HG03095 (cell line): ENCODE measurements at regions not wholly inside any gene's neighbourhood (a gene's known extent, or its start where the extent isn't known, plus 50 kb on each side); places are given as distances from the start of the nearest gene placed in this dataset.
"Not testable (repeated sequence)": the region's sequence is repeated elsewhere in the genome, so short reads cannot be mapped to it uniquely, and the experiment has no call there.

ENCODE experiments used
- ATAC-seq: cut with Tn5 transposase; IDR thresholded peaks from one replicate; pipeline ENCODE4 v1.9.1; 2021; ENCODE audit warnings: moderate library complexity; ENCODE audit not compliant: unreplicated experiment

DNA sequence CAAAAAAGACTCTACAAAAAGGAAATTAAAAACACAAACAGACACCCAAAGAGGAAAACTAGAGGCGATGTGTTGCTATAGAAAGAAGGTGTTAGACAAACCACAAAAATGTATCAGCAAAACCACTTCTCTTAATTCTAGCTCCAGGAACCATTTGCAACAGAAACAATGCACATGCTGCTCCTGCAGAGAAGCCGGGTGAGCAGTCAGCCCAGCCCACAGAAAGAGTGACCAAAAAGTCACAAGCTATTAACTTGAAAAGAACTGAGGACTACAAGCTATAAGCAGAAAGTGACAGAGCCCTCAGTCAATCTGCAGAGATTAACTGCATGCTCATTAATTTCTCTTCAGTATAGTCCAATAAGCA lies 96.2 kb upstream of the KLHL13 start:
- ATAC-seq, result peak; percentile 81

DNA sequence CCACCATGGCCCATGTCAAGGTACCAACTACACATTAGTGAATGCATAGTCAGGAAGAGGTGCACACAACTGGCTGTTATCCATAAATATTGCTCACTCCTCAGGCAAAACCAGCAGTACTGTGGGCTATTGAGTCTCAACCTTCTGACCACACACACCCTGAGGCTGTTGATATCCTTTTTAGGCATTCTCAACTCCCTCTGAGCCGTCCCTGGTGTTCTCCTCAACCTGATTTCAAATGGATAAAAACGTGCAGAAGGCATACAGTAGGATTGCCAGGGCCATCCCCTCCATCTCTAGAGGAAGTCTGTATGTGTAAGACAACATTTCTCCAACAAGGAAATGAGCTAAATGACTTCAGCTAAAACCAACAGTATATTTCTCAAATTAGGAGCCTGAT lies 98.7 kb upstream of the KLHL13 start:
- ATAC-seq, result no peak

DNA sequence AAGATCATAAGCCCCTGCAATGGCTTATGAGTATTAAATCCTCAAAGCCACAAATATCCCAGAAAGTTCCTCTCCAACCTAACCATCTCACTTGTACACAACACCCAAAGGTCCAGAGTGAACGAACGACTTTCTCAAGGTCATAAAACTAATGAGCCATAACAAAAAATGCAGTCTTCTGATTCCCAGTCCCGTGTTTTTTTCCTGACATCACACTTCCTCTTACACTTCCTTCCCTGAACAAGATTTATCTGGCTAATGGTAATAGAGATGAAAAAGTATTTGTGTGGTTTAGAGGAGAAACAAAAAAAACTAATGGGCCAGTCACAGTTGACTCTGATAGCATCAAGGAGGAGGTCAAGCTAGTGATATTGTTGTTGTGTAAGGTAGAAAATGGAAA lies 99.5 kb upstream of the KLHL13 start:
- ATAC-seq, result no peak

GRCh38 chrX:118216509-118216908 lies 99.9 kb upstream of the KLHL13 start:
- no peak for ATAC-seq

DNA sequence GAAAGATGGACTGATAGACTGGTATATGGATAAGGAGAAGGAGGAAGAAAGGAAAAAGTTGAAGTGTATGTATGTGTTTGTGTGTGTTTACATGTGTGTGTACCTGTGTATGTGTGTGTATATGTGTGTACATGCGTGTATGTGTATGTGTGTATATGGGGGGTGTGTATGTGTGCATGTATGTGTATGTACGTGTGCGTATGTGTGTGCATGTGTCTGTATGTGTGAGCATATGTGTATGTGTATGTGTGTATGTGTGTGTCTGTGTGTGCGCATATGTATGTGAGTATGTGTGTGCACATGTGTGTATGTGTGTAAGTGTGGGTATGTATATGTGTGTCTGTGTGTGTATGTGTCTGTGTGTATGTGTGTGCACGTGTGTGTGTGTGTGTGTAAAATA lies 101.5 kb upstream of the KLHL13 start:
- ATAC-seq, result no peak

GRCh38 chrX:118218940-118219339 lies 102.3 kb upstream of the KLHL13 start:
- no peak for ATAC-seq

DNA sequence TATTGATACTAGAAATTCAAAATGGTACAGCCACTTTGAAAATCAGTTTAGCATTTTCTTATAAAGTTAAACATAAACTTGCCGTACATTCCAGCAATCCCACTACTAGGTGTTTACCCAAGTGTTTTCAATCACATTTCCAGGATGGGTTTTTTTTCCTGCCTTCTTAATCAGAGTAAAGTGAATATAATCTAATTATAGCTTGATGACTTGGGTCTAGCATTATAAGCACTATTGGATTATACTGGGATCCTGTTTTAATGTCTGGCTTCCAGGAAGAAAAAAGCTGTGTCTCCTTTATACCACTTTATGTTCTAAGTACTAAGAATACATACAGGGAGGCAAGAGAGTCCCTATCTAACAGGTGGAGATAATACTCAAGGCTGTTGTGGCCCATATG lies 103.3 kb upstream of the KLHL13 start:
- no peak for ATAC-seq

DNA sequence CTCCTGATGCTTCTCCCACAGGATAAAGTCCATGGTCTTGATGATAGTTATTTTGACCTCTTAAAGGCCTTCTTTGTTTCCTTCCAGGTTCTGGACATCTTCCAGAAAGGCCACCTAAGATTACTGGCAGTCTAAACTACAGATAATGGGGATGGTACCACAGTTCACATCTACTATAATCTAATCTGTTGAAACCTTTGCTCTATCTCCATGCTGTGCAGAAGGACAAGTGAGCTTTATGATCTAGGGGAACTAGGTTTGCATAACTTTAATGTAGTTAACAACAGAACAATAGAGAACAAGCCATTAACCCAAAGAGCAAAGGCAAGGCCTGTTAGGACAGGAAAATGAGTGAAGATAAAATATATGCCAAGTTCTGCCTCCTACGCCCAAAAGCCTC lies 103.9 kb upstream of the KLHL13 start:
- no peak for ATAC-seq

DNA sequence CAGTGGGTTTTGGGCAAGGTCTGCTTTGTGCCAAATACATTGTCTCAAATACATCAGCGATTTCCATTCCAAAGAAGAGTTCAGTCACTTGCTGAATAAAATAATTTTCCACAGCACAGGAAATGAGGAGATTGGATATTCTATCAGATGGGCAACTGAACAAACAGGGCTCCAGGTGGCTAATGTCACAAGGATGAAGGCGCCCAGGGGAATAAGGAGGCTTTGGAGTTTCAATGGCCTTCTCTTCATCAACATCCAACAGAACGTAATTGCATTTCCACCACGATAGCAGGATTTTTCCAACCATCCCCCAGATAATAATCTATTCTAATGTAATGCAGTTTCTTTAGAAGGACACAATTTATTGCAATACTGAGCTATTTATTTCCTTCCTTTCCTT lies 104.7 kb upstream of the KLHL13 start:
- no peak for ATAC-seq

- no peak for ATAC-seq
These were observed 105.1 kb upstream of the KLHL13 start for GRCh38 chrX:118221733-118222132.

DNA sequence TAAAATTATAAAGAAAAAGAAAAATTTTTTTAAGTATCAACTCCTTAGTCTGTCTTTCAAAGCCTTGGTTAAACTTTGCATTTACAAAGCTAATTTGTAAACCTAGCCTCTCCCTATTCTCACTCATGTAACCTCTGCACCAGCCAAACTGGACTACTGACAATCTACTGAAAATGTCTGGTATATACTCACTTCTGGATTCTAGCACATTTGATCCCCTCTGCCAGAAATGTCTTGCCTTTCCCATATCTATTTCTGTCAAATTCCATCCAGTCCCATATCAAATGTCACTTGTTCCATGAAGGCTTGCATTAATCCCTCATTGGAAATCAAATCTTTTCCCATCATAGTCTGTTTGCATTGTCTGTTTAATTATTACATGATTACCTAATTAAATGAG lies 105.8 kb upstream of the KLHL13 start:
- no peak for ATAC-seq

DNA sequence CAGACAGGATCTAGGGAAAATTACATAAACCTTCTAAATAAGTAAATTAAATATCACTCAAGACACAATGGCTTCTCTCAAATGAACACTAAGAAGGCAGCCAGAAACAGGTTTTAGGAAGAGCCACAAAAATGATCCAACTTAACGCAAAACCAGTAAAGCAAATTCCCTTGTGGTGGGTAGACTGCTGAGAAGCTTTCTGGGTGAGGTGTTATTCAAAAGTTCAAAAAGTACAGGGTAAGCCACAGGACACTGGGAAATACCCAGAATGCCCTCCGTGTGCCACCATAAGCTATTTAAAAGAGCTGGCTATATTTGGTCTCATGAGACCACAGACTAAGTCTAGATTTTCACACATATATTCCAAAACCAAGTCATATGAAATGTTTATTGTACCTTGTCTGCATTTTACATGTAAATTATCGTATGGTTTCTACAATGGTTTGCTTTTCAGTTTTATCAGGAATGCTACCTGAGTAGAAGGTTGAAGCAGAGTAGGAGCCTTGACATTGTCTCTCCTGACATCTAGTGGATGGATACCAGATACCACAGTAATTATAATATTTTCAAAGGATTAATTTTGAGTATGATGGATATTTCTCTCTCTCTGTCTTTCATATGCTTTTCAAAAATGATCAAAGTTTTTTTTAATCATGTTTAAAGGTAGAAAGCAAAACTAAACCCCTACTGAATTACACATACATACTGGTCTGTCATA lies 109.3 kb upstream of the KLHL13 start:
- ATAC-seq, result peak; percentile 87

DNA sequence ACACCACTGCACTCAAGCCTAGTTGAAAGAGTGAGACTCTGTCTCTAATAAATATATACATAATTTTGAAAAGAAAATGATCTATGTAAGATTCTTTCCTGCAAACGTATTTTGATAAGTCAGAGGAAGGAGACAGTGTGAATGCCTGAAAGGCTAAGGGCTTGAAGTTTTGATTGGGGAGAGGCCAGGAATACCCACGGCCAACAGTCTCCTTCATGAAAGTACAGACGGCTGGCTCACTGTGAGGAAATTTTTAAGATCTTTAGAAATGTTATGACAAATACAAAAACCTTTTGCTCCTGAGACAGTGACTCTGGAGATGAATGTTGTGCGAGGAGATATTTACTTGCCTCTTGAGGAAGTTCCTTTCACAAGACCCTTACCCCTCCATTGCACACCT lies 111.4 kb upstream of the KLHL13 start:
- no peak for ATAC-seq

- ATAC-seq, result no peak
These were observed 111.8 kb upstream of the KLHL13 start for GRCh38 chrX:118228456-118228855.

DNA sequence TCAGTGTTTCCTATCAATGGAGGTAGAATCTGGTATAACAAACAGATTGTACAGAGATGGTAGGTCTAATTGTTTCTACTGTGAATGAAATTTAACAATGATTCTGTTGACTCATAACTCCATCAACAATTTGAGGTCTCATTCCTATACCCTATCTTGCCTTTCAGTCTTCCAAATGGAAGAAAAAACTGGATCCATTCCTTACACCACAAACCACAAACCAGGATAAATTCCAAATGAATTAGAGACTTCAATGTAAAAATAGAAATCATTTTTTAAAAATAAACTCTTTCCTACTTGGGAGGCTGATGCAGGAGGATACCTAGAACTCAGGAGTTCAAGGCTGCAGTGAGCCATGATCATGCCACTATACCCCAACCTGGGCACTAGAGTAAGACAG lies 114.4 kb upstream of the WDR44 start:
- ATAC-seq, result no peak

DNA sequence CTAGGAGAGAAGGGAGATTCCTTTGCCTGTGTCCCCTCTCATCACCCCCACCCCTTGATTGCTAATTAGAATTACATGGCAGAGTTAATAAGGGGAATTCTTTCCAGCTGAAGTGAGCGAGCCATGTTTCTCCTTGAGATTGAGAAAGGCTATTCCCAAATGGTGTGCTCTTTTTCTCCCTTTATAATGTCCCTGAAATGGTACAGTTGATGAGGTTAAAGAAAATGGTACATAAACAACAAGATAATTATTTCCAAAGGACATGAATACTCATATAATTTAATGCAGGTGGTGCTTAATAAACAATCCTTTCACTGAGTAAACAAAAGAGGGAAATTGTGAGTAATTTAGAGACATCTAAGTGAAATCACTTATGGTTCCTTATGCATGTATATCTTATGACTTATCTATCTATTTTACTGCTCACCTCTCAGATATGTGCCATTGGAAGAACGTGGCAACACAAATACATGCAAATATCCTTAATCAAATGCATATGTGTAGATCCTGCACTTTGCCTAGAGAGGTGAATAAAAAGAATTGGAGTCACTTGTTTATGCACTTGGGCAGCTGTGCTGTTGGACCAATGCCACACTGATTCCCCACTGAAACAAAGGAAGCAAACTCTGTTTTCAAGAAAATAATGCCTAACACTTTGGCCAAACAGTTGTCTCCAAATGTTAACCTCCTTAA lies 106.6 kb upstream of the WDR44 start:
- no peak for ATAC-seq

DNA sequence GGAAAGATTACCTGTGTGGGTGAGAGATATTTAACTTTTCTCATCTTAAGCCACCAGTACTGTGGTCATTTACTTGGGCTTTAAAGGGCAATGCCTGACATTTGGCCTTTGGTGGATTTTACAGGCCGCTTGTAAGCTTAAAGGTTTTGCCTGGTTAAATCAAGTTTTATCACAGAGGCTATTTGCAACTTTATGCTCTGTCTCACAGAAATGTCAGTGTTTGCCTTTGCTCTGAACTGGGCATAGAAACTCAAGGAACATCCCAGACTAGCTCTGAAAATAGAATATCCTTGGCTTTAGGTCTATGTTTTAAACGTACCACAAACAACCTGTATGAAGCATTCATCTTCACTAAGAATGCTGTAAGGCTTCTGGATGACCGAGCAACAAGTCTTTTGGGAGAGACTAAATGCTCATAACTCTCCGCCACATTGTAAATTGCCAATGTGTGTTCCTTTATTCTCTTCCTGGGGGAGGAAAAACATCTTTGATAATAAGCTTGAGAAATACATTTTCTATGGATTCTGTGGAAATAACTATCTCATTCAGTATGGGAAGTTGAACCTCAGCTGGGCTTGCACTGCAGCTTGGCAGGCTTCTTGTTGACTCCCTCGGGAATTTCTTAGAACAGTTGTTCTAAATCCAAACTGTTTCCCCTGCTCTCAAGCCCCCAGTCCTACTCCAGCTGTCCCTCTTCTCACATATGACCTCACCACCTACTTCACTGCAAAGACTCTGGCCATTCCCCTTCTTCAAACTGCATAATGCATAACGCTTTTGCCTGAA lies 105.8 kb upstream of the WDR44 start:
- ATAC-seq, result no peak

DNA sequence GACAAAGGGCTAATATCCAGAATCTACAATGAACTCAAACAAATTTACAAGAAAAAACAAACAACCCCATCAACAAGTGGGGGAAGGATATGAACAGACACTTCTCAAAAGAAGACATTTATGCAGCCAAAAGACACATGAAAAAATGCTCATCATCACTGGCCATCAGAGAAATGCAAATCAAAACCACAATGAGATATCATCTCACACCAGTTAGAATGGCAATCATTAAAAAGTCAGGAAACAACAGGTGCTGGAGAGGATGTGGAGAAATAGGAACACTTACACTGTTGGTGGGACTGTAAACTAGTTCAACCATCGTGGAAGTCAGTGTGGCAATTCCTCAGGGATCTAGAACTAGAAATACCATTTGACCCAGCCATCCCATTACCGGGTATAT lies 98.9 kb upstream of the WDR44 start:
- not testable (repeated sequence) for ATAC-seq

DNA sequence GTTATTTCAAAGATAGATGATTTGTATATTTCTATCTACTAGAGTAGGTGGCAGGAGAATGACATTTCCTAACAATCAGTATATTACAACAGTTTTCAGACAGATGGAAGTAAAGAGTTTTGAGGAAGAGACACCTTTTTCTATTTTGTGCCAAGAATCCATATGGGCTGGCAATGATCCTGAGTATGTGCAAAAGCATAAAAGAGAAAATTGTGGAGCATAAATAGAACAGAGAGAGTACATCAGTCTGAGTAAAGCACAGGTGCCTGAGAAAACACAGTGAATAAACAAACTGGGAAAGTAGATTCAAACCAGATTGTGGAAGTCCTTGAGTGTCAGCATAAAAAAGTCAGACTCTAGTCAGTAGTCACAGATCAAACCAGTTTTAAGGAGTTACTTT lies 96.8 kb upstream of the WDR44 start:
- no peak for ATAC-seq

DNA sequence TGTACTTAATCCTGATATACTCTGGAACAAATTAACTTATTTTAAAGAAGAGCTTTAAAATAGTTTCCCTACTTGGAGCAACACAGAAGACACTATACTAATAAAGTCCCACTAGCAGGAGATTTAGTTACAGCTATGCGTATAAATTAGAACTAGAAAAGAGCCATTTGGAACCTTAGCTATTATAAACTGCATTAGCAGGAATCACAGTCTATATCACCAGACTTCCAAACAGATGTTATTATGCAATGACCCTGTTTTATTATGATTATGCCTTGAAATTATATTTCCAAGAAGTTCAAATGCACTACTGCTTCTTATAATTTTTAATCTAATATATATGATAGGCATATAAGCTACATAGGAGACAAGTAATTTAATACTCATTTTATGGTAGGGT lies 95.5 kb upstream of the WDR44 start:
- ATAC-seq, result no peak

DNA sequence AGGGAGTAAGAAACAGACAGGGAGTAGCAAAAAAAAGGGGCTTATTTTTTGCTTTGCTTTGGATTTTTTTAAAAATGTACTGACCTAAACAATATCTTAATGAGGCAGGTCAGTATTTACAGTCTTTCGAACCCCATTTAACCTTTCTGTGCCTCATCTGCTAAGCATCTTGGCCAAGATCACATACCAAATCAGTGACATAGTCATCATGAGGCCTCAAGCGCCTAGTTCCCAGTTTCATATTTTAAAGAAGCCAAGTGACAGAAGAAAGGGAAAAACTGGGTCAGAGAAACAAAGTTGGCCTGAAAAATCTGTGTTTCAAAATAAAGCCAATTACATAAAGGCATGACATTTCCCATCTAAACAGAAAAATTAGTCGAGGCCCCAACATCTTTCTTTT lies 94.6 kb upstream of the WDR44 start:
- ATAC-seq, result no peak

- ATAC-seq, result no peak
These were observed 92.9 kb upstream of the WDR44 start for GRCh38 chrX:118252967-118253366.
